ENCODE measurements at regions not wholly inside any gene's neighbourhood (a gene's known extent, or its start where the extent isn't known, plus 50 kb on each side); places are given as distances from the start of the nearest gene placed in this dataset.

DNA sequence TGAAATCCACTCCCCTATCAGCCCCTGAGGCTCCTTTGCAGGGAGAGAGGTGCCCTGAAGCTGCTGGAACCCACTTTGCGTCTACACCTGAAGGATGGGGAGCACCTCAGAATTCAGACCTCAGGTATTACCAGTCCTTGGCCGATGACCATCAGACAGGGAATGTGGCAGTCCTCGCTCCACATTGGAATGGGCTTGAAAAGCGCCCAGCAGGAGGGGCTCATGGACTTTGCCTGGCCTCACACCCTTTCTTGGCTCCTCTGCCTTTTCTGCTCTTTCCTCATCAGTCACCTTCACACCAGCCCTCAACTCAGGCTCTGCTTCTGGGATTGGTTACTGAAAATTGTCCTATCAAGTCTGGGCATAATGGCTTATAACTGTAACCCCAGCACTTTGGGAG is 83.9 kb downstream of the BARX1 start:
- no peak for TF ChIP-seq ZFX (IDR thresholded peaks at IDR 0.05)
- TF ChIP-seq, protein P1, sequence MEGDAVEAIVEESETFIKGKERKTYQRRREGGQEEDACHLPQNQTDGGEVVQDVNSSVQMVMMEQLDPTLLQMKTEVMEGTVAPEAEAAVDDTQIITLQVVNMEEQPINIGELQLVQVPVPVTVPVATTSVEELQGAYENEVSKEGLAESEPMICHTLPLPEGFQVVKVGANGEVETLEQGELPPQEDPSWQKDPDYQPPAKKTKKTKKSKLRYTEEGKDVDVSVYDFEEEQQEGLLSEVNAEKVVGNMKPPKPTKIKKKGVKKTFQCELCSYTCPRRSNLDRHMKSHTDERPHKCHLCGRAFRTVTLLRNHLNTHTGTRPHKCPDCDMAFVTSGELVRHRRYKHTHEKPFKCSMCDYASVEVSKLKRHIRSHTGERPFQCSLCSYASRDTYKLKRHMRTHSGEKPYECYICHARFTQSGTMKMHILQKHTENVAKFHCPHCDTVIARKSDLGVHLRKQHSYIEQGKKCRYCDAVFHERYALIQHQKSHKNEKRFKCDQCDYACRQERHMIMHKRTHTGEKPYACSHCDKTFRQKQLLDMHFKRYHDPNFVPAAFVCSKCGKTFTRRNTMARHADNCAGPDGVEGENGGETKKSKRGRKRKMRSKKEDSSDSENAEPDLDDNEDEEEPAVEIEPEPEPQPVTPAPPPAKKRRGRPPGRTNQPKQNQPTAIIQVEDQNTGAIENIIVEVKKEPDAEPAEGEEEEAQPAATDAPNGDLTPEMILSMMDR (conservative IDR thresholded peaks at IDR 0.05) = no peak; the same call in 1 of the 2 replicates
- no peak overlapping the region for H3K27ac ChIP-seq

DNA sequence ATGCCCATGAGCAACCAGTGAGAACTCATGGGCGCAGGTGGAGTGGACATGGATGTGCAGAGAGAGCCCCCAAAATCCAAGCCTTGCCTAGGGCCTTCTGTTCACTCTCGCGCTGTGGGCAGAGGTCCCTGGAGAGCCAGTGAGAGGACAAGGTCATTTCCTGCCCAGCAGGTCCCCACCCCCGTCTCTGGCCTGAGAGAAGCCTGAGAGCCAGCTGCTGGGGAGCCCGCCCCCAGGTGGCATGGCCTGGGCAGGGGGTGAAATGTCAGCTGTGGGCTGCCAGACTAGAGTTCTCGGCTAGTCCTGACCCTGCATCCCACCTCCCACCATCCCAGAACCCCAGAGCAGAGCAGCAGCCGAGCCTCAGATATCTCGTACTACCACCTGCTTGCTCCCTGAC is 85.3 kb downstream of the BARX1 start:
- no peak for TF ChIP-seq ZFX (IDR thresholded peaks at IDR 0.05)
- TF ChIP-seq, protein P1 (conservative IDR thresholded peaks at IDR 0.05) = no peak
- no peak overlapping the region for H3K27ac ChIP-seq

DNA sequence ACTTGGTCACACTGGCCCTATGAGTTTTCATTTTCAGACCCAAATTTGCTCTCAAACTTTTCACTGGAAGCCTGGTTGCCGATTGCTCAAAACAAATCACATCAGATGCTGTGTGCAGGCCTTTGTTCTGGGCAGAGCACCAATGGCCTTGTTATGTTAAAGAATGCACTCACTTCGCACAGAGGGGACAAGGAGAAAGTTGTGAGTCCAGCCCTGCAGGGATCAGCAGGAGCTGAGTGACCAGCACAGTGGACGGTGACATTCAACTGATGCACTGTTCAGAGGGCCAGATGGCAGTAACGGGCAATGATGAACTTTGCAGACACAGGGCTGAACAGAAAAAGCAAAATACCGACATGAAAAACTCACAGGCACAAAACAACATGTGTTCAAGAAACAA is 86.1 kb downstream of the BARX1 start:
- TF ChIP-seq, protein P1 (conservative IDR thresholded peaks at IDR 0.05) = no peak
- no peak for TF ChIP-seq ZFX (IDR thresholded peaks at IDR 0.05)
- no peak overlapping the region for H3K27ac ChIP-seq

DNA sequence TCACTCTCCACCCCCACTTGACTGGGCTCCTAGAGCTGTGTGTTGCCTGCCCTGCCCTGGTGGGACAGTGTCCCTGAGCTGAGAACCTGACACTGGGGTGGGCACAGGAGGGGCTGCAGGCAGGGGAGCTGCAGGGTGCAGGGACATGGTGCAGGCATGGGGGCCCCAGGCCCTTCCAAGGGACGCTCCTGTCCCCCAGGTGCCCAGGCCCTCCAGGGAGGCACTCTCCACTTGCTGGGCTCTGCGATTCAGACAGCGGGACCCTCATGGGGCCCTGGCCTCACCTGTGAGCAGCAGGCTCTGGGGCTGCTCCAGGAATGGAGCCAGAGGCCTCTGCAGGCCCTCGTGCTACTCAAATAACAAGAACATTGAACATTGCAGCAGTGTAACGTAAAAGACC is 89.4 kb downstream of the BARX1 start:
- TF ChIP-seq, protein P1 (conservative IDR thresholded peaks at IDR 0.05) = no peak
- no peak for TF ChIP-seq ZFX (IDR thresholded peaks at IDR 0.05)

DNA sequence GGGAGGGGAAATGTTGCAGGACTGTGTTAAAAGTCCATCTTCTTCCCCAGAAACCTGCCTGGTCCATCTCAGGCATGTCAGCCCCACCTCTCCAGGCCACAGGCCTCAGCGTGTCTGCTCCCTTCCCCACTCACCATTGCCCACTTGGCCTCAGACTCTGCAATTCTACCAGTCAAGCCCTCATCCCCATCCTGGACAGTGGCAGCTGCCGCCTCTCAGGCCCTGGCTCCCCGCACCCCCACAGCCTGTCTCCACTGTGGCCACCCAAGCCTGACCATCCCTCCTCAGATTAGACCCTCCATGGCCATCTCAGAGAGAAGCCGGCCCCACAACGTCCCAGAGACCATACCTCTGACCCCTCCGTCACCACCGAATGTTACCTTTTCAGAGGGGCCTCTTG is 89.9 kb downstream of the BARX1 start:
- no peak overlapping the region for H3K27ac ChIP-seq
- TF ChIP-seq ZFX (IDR thresholded peaks at IDR 0.05) = no peak
- TF ChIP-seq, protein P1 (conservative IDR thresholded peaks at IDR 0.05) = no peak

More for the DNA sequence above, 89.4 kb downstream of the BARX1 start:
- H3K27ac ChIP-seq = no peak overlapping the region

DNA sequence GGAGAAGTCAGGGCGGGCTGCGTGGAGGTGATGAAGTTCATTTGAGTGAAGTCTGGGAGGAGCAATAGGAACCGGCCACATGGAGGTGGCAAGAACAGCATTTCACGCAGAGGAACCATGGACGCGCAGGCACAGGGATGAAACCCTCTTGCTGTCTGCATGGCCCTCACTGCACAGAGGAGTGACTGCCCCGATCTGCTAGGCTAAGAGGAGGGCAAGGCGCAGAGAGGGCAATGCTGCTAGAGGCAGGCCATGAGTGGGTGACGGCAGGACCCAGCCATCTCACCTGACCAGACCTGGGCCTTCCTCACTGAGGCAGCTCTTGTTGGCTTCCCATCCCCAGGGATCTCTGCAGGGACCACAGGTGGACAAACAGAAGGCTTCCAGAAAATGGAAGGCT is 90.3 kb downstream of the BARX1 start:
- TF ChIP-seq, protein P1 (conservative IDR thresholded peaks at IDR 0.05) = no peak
- no peak for TF ChIP-seq ZFX (IDR thresholded peaks at IDR 0.05)
- no peak overlapping the region for H3K27ac ChIP-seq

DNA sequence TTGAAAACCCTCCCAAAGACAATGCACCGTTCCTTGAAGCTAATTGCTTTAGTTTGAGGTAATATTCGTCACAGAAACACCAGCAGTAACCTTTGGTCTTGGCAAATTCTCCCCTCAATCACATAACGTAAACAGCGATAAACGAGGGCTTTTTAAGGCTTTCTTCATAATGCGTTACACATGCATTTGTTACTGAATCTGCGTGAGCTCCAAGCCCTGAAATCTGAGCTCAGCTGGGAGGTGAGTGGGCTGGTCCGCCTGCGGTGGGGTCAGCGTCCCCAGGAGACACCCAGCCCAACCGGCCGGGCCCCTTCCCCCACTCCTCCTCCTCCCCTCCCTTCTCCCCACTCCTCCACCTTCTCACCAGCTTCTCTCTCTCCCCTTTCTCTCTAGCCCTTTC is 91.1 kb downstream of the BARX1 start:
- no peak for TF ChIP-seq ZFX (IDR thresholded peaks at IDR 0.05)
- TF ChIP-seq, protein P1 (conservative IDR thresholded peaks at IDR 0.05) = no peak
- no peak overlapping the region for H3K27ac ChIP-seq

Measured in C4-2B (cell line).